Right renal cortex interstitium (tissue), 3 donors: ENCODE measurements at regions not wholly inside any gene's neighbourhood (a gene's known extent, or its start where the extent isn't known, plus 50 kb on each side); places are given as distances from the start of the nearest gene placed in this dataset.

ENCODE experiments used
- DNase-seq, 3 donors: peaks; one replicate each; pipeline ENCODE4 v3.0.0-alpha.2; 2013; ENCODE audit warnings: low read depth in 3 of 3, low spot score in 2 of 3

- DNase-seq, result no peak
Measured at GRCh38 chr15:61684749-61685467, 375.3 kb downstream of the VPS13C start.

DNA sequence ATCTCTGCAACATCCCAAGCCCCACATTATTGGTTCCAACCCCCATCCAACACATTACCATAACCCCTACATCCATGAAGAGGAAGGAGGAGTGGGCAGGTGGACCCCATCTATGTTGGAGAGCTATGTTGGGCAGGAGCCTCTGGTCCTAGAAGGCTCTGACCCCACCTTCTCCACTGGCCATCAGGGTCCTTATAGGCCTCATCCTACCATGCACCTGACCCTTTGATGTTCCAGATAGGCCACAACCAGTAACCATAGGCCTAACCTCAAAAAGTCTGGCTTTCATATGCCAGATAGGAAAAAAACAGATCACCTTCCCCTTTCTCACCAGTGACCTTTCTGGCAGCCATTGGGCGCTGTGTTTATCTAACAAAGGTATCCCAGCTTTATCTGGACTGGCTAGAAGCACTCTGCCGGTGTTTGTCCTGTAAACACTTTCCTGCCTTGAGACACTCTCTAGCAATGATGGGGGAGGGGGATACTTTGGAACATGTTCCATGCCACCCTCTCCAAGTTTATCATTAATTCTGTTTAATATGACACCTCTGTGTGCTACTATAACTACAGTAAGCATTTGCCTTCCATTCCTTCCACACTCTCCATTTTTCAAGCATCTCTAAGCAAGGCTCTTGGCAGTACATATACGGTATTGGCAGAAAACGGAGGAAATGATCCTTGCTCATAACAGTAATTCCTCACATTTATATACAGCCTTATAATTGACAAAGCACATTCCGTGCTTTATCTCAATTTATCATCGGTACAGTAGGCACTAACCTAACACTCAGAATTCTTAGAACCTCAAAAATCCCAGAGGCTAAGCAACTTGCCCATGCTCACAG, 377.1 kb downstream of the VPS13C start:
- DNase-seq, result no peak

GRCh38 chr15:61681676-61682075, 378.6 kb downstream of the VPS13C start:
- DNase-seq, result no peak

DNA sequence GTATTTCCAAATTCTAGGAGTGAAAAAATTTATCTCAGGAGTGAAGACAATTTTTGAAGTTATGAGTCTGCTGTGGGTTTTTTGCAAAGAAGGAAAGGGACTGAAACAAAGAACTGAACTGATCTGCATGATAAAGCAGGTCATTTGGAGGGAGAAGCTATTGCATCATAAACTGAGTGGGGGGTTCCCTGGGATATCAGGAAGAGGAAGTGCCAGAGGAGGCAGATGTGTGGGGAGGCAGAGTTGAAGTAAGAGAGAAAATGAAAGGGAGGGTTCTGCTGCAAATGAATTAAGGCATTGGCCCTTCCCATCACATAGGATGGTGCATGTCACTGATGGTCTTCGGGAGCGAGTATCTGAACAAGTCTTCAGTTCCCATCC, 379.2 kb downstream of the VPS13C start:
- no peak for DNase-seq

- DNase-seq, result no peak
Measured at GRCh38 chr15:61680260-61681037, 379.8 kb downstream of the VPS13C start.

DNA sequence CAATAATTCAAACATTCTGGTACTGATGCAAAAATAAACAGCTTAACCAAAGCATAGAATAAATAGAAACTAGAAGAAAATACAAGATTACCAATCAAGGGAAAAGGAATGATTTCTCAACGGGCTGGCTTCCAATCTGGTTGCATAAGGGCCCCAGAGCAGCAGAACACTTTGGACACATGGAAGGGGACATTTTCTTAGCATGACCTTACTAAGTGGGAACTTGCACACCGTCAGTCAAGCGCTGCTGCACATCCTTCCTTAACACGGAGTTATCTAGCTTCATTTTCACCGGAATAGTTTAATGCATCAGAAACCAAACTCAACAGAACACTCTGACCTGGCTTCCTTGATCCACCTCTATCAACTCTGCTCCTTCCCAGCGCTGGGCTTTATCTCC, 388.5 kb downstream of the VPS13C start:
- no peak for DNase-seq

DNA sequence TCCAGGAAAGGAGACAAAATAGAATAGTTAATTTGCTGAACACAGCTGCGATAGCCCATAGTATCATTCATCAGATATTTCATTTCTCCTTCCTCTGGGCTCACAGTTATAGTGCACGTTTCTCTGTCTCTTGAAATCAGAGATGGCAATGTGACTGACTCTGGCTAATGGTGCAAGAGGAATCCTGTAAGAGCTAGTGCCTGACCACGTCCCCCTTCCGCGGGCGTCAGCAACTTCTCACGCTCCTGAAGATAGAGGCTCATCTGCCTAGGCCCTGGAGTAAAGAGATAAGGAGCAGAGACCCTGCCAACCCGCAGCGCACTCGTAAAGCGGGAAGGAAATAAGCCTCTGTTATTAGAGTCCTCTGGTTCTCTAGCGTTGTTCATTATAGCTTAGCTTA, 391.8 kb downstream of the VPS13C start:
- DNase-seq, result no peak

- DNase-seq, result no peak
Measured at GRCh38 chr15:61661791-61662190, 398.5 kb downstream of the VPS13C start.

GRCh38 chr15:61660579-61660978, 399.7 kb downstream of the VPS13C start:
- DNase-seq, result no peak

DNA sequence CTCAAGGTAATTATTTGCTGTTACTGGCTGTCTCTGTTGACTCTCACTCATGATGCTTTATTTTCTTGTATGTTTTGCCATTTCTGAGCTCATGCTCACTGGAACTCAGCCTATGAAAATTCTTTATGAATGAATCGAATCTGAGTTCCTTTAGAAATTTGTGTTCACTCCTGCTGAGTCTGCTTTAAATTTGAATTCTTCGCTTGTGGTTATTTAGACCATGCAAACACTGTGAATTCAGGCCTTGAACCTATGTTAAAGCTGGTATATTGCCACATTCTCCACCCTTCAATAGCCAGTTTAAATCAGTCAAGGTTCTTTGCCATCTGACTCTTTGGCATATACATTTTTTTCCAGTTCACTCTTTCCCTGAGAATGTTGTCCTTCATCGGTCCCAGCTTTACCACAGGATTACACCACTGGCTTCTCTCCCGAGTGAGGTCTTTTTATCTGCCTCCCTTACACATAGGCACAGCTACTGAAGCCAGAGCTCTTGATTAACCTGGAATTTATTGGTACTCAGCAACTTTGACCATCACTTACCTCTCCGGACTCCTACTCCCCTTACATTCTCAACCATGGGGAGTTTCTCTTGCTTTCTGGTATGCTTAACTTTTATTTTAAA, 400.6 kb downstream of the VPS13C start:
- no peak for DNase-seq

GRCh38 chr15:61657461-61657860, 402.8 kb downstream of the VPS13C start:
- DNase-seq, result no peak

GRCh38 chr15:61656391-61656790, 403.9 kb downstream of the VPS13C start:
- DNase-seq, result no peak

GRCh38 chr15:61655881-61656280, 404.4 kb downstream of the VPS13C start:
- no peak for DNase-seq

- DNase-seq, result no peak
Measured at GRCh38 chr15:61654918-61655317, 405.3 kb downstream of the VPS13C start.

- DNase-seq, result no peak
Measured at GRCh38 chr15:61654002-61654740, 406.1 kb downstream of the VPS13C start.

DNA sequence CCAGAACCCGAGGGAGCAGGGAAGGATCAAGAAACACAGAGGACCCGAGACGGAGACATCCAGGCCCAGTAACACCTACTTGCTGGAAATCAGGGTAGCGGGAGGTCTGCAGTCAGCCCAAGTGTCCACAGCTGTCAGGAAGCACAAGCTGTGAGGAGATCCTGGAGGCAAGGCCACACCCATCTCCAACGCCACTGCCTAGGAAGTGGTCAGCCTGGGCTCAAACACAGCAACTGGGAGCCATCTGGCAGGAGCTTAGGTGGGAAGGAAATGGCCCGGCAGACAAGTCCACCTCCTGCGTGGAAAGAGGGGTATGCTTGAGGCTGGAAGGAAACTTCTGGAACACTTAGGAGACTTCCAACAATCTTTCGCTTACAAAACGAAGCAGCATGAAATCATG, 407.1 kb downstream of the VPS13C start:
- no peak for DNase-seq

DNA sequence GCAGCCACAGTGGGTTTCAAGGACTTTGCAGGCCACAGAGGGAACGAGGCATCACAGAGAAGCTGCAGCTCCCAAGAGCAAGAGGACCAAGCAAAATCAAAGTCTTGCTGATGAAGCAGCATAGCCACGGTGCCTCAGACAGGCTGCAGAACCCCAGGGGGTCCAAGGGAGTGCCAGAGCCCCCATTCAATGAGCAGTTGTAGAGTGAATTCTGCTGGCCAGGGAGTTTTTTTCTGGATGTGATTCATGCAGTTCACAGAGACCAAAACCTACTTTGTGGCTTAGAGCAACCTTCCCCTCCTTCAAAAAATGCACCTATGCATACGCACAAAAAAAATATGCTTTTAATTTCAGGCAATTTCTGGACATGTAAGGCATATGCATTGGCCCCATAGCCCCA, 409.0 kb downstream of the VPS13C start:
- no peak for DNase-seq

- DNase-seq, result no peak
Measured at GRCh38 chr15:61649046-61649445, 411.2 kb downstream of the VPS13C start.

GRCh38 chr15:61644550-61644949, 415.4 kb upstream of the RORA start:
- no peak for DNase-seq

DNA sequence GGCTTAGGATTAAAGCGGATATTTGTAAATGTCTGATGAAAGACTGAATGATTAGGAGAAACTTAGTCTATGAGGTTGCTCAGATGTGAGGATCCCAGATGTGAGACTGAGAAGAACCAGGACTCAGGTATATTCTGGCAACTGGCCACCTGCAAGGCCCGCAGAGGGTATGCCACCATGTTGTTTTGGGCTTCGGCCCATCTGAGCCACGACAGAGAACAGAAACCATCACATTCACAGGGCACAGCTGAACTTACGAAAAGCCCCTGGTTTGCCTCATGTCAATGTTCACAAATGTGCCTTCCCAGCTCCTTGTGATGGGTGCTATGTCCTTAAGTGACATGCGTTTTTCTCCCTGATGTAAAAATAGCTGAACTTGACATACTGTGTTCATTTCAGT, 412.5 kb upstream of the RORA start:
- DNase-seq, result no peak
